IMR-90 (cell line): ENCODE measurements at regions not wholly inside any gene's neighbourhood (a gene's known extent, or its start where the extent isn't known, plus 50 kb on each side); places are given as distances from the start of the nearest gene placed in this dataset.

Source experiments
- ATAC-seq: fragments of 200-7000 bp; cut with Tn5 transposase; 2 replicates; pipeline ENCODE4 v1.9.1; 2020; ENCODE audit warnings: low read depth, mild to moderate bottlenecking, moderate library complexity
- BruUV-seq: library from RNA; stranded (reverse); fragments of 400-500 nt; replicated peaks from 2 replicates; lab custom pipeline; 2021; lab: Mats Ljungman, UMichigan
- CTCF ChIA-PET: fragments of 300-600 bp; formaldehyde crosslinking; extraction: SDS; loops from one replicate; lab custom pipeline; 2021; ENCODE audit warnings: antibody characterized with exemption; lab: Yijun Ruan, JAX
- POLR2A ChIA-PET: fragments of 300-600 bp; sonication (Branson Sonifier 250); formaldehyde crosslinking; loops from one replicate; lab custom pipeline; 2022; ENCODE audit warnings: antibody characterized with exemption; ENCODE audit not compliant: unreplicated experiment; lab: Charles Lee
- DNase-seq: peaks from one replicate; pipeline ENCODE4 v3.0.0; 2013
- H2AFZ ChIP-seq: replicated peaks from 2 replicates; pipeline ENCODE3; 2013; ENCODE audit warnings: low read length, mild to moderate bottlenecking; ENCODE audit not compliant: poor library complexity
- H2AK5ac ChIP-seq: 2 replicates; pipeline ENCODE4 v1.6.1; 2013; ENCODE audit warnings: low read depth, low read length, inconsistent platforms
- H2AK9ac ChIP-seq: replicated peaks from 2 replicates; pipeline ENCODE3; 2013; ENCODE audit warnings: mild to moderate bottlenecking, low read depth, low read length, moderate library complexity; ENCODE audit not compliant: poor library complexity
- H2BK120ac ChIP-seq: 2 replicates; pipeline ENCODE4 v1.6.1; 2013; ENCODE audit warnings: low read depth, low read length, inconsistent platforms
- H2BK15ac ChIP-seq: 3 replicates; pipeline ENCODE4 v1.6.1; 2013; ENCODE audit warnings: low read depth, low read length, inconsistent platforms
- H2BK20ac ChIP-seq: 2 replicates; pipeline ENCODE4 v1.6.1; 2013; ENCODE audit warnings: low read depth, mild to moderate bottlenecking, inconsistent platforms, low read length, moderate library complexity
- H2BK5ac ChIP-seq: 2 replicates; pipeline ENCODE4 v1.6.1; 2013; ENCODE audit warnings: mild to moderate bottlenecking, low read depth, low read length, inconsistent platforms; ENCODE audit not compliant: poor library complexity, severe bottlenecking
- H3K14ac ChIP-seq: replicated peaks from 2 replicates; pipeline ENCODE4 v1.6.1; 2013; ENCODE audit warnings: low read depth, low read length, inconsistent platforms
- H3K18ac ChIP-seq: 2 replicates; pipeline ENCODE4 v1.6.1; 2013; ENCODE audit warnings: low read depth, low read length, control low read depth
- H3K23ac ChIP-seq: 2 replicates; pipeline ENCODE4 v1.6.1; 2013; ENCODE audit warnings: low read depth, low read length, inconsistent platforms
- H3K27ac ChIP-seq: 2 replicates; pipeline ENCODE4 v1.5.1; 2013; ENCODE audit warnings: mild to moderate bottlenecking, control low read depth, low read length; ENCODE audit not compliant: insufficient read depth
- H3K27me3 ChIP-seq: 2 replicates; pipeline ENCODE4 v1.6.1; 2013; ENCODE audit warnings: low read length; ENCODE audit not compliant: control insufficient read depth, insufficient read depth
- H3K36me3 ChIP-seq: 2 replicates; pipeline ENCODE4 v1.6.1; 2013; ENCODE audit warnings: low read length, mixed read lengths; ENCODE audit not compliant: control insufficient read depth, insufficient read depth
- H3K4ac ChIP-seq: 2 replicates; pipeline ENCODE4 v1.6.1; 2013; ENCODE audit warnings: low read depth, low read length, inconsistent platforms
- H3K4me1 ChIP-seq: 2 replicates; pipeline ENCODE4 v1.6.1; 2013; ENCODE audit warnings: low read length, mixed read lengths; ENCODE audit not compliant: control insufficient read depth, insufficient read depth
- H3K4me2 ChIP-seq: 2 replicates; pipeline ENCODE4 v1.6.1; 2013; ENCODE audit warnings: low read depth, mild to moderate bottlenecking, control low read depth, low read length, moderate library complexity
- H3K4me3 ChIP-seq: 2 replicates; pipeline ENCODE4 v1.5.1; 2013; ENCODE audit warnings: low read depth, mild to moderate bottlenecking, control low read depth, low read length, moderate library complexity; ENCODE audit not compliant: insufficient read depth
- H3K56ac ChIP-seq: 2 replicates; pipeline ENCODE4 v1.6.1; 2013; ENCODE audit warnings: low read length, inconsistent platforms; ENCODE audit not compliant: insufficient read depth; ENCODE audit errors: extremely low read depth
- H3K79me1 ChIP-seq, 2 experiments: 2 replicates each; pipeline ENCODE4 v1.6.1; 2013; ENCODE audit warnings: low read length in 2 of 2, inconsistent platforms in 1 of 2, low read depth in 1 of 2
- H3K9ac ChIP-seq: 2 replicates; pipeline ENCODE4 v1.6.1; 2013; ENCODE audit warnings: low read depth, low read length, control low read depth
- H3K9me1 ChIP-seq: 2 replicates; pipeline ENCODE4 v1.6.1; 2013; ENCODE audit warnings: low read length, inconsistent platforms; ENCODE audit not compliant: insufficient read depth
- H3K9me3 ChIP-seq: 2 replicates; pipeline ENCODE4 v1.6.1; 2013; ENCODE audit warnings: low read length; ENCODE audit not compliant: control insufficient read depth, insufficient read depth
- H4K20me1 ChIP-seq: 2 replicates; pipeline ENCODE4 v1.6.1; 2013; ENCODE audit warnings: low read length, inconsistent platforms; ENCODE audit not compliant: insufficient read depth
- H4K5ac ChIP-seq: 2 replicates; pipeline ENCODE4 v1.6.1; 2013; ENCODE audit warnings: mild to moderate bottlenecking, low read depth, low read length, control low read depth
- H4K8ac ChIP-seq, 2 experiments: 2 replicates each; pipeline ENCODE4 v1.6.1; 2013; ENCODE audit warnings: low read depth in 2 of 2, low read length in 2 of 2, control low read depth in 1 of 2, inconsistent platforms in 1 of 2
- H4K91ac ChIP-seq: 2 replicates; pipeline ENCODE4 v1.6.1; 2013; ENCODE audit warnings: low read depth, low read length, inconsistent platforms; ENCODE audit not compliant: insufficient read depth
- BHLHE40 ChIP-seq: fragments of 150-350 bp; IDR thresholded peaks from 2 replicates; pipeline ENCODE4 v1.6.1; 2016; ENCODE audit warnings: mild to moderate bottlenecking, low read depth, low read length
- CEBPB ChIP-seq: IDR thresholded peaks from 2 replicates; pipeline ENCODE4 v1.6.1; 2012; ENCODE audit warnings: low read depth, low read length, improper control_type of control experiment
- CHD1 ChIP-seq: IDR thresholded peaks from 2 replicates; pipeline ENCODE4 v1.6.1; 2012; ENCODE audit warnings: low read depth, low read length, improper control_type of control experiment
- FOS ChIP-seq: fragments of 150-350 bp; IDR thresholded peaks from 2 replicates; pipeline ENCODE4 v1.6.1; 2016; ENCODE audit warnings: low read depth, low read length
- MAFK ChIP-seq: IDR thresholded peaks from 2 replicates; pipeline ENCODE4 v1.6.1; 2012; ENCODE audit warnings: low read depth, low read length, improper control_type of control experiment
- MAZ ChIP-seq: IDR thresholded peaks from 2 replicates; pipeline ENCODE4 v1.6.1; 2012; ENCODE audit warnings: low read depth, mild to moderate bottlenecking, low read length, improper control_type of control experiment, moderate library complexity, borderline replicate concordance
- MXI1 ChIP-seq: IDR thresholded peaks from 2 replicates; pipeline ENCODE4 v1.6.1; 2012; ENCODE audit warnings: low read depth, mild to moderate bottlenecking, low read length, moderate library complexity, borderline replicate concordance
- NFE2L2 ChIP-seq: fragments of 150-350 bp; IDR thresholded peaks from 2 replicates; pipeline ENCODE4 v1.6.1; 2016; ENCODE audit warnings: low read depth, mild to moderate bottlenecking, low read length
- POLR2A ChIP-seq: IDR thresholded peaks from 2 replicates; pipeline ENCODE4 v1.6.1; 2012; ENCODE audit warnings: mild to moderate bottlenecking, low read depth, low read length
- RAD21 ChIP-seq: IDR thresholded peaks from 2 replicates; pipeline ENCODE4 v1.6.1; 2012; ENCODE audit warnings: low read length, improper control_type of control experiment
- RCOR1 ChIP-seq: IDR thresholded peaks from 2 replicates; pipeline ENCODE4 v1.6.1; 2012; ENCODE audit warnings: mild to moderate bottlenecking, low read length, improper control_type of control experiment; ENCODE audit not compliant: insufficient replicate concordance
- RFX5 ChIP-seq: IDR thresholded peaks from 2 replicates; pipeline ENCODE4 v1.8.0; 2012; ENCODE audit warnings: low read depth, mild to moderate bottlenecking, low read length, moderate library complexity
- SMC3 ChIP-seq: fragments of 150-350 bp; IDR thresholded peaks from 2 replicates; pipeline ENCODE4 v1.6.1; 2016; ENCODE audit warnings: low read depth, mild to moderate bottlenecking, antibody characterized with exemption, low read length, moderate library complexity
- WGBS, 2 experiments: methylation state at CpG; one replicate each; pipeline versions ENCODE4 v1.1.5 to v1.1.7; 2013; ENCODE audit warnings: missing lambda C conversion rate in 2 of 2; ENCODE audit not compliant: insufficient read length in 1 of 2; ENCODE audit errors: extremely low coverage in 2 of 2; 5-methylcytosine and 5-hydroxymethylcytosine counted together
- dilution Hi-C: fragments of 300-500 bp; cut with HindIII; formaldehyde crosslinking; loops from one replicate; pipeline ENCODE4 v1.14.3; 2018; ENCODE audit warnings: low sequenced_read_pairs; ENCODE audit not compliant: unreplicated experiment
- in situ Hi-C: fragments of 300-500 bp; cut with MboI; formaldehyde crosslinking; loops from 3 replicates; pipeline ENCODE4 v1.14.3; 2019; ENCODE audit warnings: low sequenced_read_pairs, inconsistent platforms, mixed read lengths
- intact Hi-C: fragments of 100-400 bp; cut with micrococcal nuclease; formaldehyde crosslinking; loops from 2 replicates; pipeline ENCODE4 v1.10.0; 2022
- TF ChIP-seq, protein P1 (sequence below): conservative IDR thresholded peaks from 2 replicates; pipeline ENCODE4 v1.5.1; 2012; ENCODE audit warnings: mild to moderate bottlenecking, low read depth, low read length, improper control_type of control experiment
- TF ChIP-seq, protein P2 (sequence below): fragments of 150-350 bp; IDR thresholded peaks from 2 replicates; pipeline ENCODE4 v1.6.1; 2016; ENCODE audit warnings: low read depth, mild to moderate bottlenecking, low read length, moderate library complexity, borderline replicate concordance
- TF ChIP-seq, protein P3 (sequence below): fragments of 150-350 bp; IDR thresholded peaks from 2 replicates; pipeline ENCODE4 v1.6.1; 2017; ENCODE audit warnings: mild to moderate bottlenecking, antibody characterized with exemption, low read length, low read depth

DNA sequence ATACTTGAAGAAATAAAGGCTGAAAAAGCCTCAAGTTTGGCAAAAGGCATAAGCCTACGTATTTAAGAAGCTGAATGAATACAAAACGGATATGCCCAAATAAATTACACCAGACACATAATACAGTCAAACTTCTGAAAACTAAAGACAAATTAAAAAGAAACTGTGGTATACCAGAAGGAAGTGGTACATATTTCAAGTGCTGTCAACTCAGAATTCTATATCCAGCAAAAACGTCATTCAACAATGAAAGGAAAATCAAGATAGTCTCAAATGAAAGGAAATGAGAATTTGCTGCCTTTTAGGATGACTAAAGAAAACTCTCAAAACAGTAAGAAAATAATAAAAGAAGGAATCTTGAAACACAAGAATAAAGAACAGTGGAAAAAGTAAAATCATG lies 69.5 kb downstream of the POLR1D start:
- Histone ChIP-seq H4K91ac (no peak overlapping the region), H4K20me1 (no peaks in the 10 kb centered on the region), H4K5ac (no peak overlapping the region), H4K8ac (no peak overlapping the region), H3K56ac (no peak overlapping the region), H2AK5ac (no peak overlapping the region), H3K9me1 (no peaks in the 10 kb centered on the region), H3K27ac (no peak overlapping the region), H2BK5ac (no peak overlapping the region), H2AFZ (no peak overlapping the region), H3K4me3 (no peak overlapping the region), H3K23ac (no peak overlapping the region), H3K9ac (no peak overlapping the region), H3K18ac (no peak overlapping the region), H3K79me1 (no peaks in the 10 kb centered on the region), H3K4ac (no peak overlapping the region), H3K4me1 (no peaks in the 10 kb centered on the region), H2AK9ac (no peak overlapping the region), H2BK20ac (no peak overlapping the region), H3K4me2 (no peak overlapping the region), H3K9me3 (no peaks in the 10 kb centered on the region; the same call in 1 of the 2 replicates), H3K27me3 (no peaks in the 10 kb centered on the region; the same call in 1 of the 2 replicates), H3K14ac (no peak overlapping the region), H2BK15ac (no peak overlapping the region), H3K36me3 (no peaks in the 10 kb centered on the region), H2BK120ac (no peak overlapping the region)
- ChIA-PET CTCF (no interaction called here), POLR2A (no interaction called here)
- intact Hi-C loops (no loop called here), dilution Hi-C loops (no loop called here), in situ Hi-C loops (no loop called here)
- BruUV-seq = no TSS peak
- WGBS, 2 experiments = no CpG with 5 or more reads among the region's 3 CpGs
- TF ChIP-seq FOS (no peak), CEBPB (no peak), BHLHE40 (no peak), MXI1 (no peak), POLR2A (no peak), RAD21 (no peak), NFE2L2 (no peak), CHD1 (no peak), MAZ (no peak), RFX5 (no peak), SMC3 (no peak), MAFK (no peak), RCOR1 (no peak)
- TF ChIP-seq, protein P1, sequence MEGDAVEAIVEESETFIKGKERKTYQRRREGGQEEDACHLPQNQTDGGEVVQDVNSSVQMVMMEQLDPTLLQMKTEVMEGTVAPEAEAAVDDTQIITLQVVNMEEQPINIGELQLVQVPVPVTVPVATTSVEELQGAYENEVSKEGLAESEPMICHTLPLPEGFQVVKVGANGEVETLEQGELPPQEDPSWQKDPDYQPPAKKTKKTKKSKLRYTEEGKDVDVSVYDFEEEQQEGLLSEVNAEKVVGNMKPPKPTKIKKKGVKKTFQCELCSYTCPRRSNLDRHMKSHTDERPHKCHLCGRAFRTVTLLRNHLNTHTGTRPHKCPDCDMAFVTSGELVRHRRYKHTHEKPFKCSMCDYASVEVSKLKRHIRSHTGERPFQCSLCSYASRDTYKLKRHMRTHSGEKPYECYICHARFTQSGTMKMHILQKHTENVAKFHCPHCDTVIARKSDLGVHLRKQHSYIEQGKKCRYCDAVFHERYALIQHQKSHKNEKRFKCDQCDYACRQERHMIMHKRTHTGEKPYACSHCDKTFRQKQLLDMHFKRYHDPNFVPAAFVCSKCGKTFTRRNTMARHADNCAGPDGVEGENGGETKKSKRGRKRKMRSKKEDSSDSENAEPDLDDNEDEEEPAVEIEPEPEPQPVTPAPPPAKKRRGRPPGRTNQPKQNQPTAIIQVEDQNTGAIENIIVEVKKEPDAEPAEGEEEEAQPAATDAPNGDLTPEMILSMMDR = no peak
- TF ChIP-seq, protein P2, sequence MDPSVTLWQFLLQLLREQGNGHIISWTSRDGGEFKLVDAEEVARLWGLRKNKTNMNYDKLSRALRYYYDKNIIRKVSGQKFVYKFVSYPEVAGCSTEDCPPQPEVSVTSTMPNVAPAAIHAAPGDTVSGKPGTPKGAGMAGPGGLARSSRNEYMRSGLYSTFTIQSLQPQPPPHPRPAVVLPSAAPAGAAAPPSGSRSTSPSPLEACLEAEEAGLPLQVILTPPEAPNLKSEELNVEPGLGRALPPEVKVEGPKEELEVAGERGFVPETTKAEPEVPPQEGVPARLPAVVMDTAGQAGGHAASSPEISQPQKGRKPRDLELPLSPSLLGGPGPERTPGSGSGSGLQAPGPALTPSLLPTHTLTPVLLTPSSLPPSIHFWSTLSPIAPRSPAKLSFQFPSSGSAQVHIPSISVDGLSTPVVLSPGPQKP = no peak
- TF ChIP-seq, protein P3, sequence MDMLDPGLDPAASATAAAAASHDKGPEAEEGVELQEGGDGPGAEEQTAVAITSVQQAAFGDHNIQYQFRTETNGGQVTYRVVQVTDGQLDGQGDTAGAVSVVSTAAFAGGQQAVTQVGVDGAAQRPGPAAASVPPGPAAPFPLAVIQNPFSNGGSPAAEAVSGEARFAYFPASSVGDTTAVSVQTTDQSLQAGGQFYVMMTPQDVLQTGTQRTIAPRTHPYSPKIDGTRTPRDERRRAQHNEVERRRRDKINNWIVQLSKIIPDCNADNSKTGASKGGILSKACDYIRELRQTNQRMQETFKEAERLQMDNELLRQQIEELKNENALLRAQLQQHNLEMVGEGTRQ = no peak
- no peak for ATAC-seq
- no peak for DNase-seq
